GM21576 (cell line): ENCODE measurements at regions not wholly inside any gene's neighbourhood (a gene's known extent, or its start where the extent isn't known, plus 50 kb on each side); places are given as distances from the start of the nearest gene placed in this dataset.

ENCODE experiments used
- ATAC-seq: cut with Tn5 transposase; IDR thresholded peaks from one replicate; pipeline ENCODE4 v1.9.1; 2021; ENCODE audit warnings: mild to moderate bottlenecking, moderate library complexity; ENCODE audit not compliant: unreplicated experiment

GRCh38 chr9:88233091-88233490 is 94.8 kb upstream of the SPATA31C2 start:
- no peak for ATAC-seq

- ATAC-seq, result no peak
These were observed 92.3 kb upstream of the SPATA31C2 start for GRCh38 chr9:88230612-88231011.

- ATAC-seq, result no peak
These were observed 91.2 kb upstream of the SPATA31C2 start for GRCh38 chr9:88229434-88229833.

DNA sequence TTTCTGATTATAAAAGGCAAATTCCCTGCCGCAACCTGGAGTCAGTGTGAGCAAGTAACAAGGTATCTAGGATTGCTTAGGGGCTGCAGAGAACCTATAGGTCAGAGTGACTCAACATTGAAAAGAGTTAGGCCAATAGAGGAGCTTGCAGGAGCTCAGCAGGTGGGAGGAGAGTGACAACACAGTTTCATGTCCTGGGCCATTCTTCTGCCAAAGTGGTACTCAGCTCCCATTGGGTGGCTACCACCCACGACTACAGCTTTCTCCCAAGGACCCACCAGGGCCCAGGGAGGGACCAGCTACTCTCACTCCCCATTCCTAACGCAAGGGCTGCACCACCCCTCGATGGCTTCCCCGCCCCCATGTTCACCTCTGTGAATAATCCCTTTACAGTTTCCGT is 86.7 kb upstream of the SPATA31C2 start:
- ATAC-seq, result no peak

GRCh38 chr9:88221105-88221504 is 82.8 kb upstream of the SPATA31C2 start:
- ATAC-seq, result no peak

DNA sequence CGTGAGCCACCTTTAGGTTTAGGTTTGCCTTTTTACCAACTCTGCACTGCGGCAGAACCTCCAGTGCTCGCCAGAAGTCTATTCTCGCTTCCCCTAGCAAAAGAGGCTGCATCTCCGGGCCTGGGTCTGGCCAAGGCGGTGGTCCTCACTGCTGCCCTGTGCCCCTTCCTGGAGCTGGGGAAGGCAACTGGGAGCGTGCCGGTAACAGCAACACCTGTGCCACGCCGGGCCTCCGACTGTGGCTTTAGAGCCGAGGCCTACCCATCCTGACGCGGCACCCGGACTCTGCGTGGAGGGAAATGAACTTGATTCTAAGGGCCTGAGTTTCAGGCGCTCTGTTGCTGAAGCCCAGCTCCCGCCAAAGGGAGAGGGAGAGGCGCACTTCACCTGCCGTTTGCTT is 82.4 kb upstream of the SPATA31C2 start:
- no peak for ATAC-seq

GRCh38 chr9:88219601-88220000 is 81.3 kb upstream of the SPATA31C2 start:
- no peak for ATAC-seq

DNA sequence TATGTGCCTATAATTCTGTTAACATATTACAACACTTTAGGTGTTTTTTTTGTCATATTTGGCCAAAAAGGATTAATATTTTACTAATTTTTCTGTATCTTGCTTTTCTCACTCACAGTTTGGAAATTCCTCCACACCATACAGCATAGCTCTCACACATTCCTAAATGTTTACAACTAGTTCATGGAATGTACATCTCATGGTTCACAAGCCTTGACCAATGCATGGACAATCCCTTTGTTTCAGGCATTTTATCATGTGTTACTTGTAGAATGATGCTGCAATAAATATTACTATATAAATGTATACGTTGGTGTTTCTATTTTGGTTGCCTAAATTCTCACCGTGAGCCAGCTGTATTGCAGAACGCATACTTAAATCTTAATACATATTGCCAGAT is 80.5 kb upstream of the SPATA31C2 start:
- ATAC-seq, result no peak

GRCh38 chr9:88216126-88216995 is 78.1 kb upstream of the SPATA31C2 start:
- ATAC-seq, result no peak

- ATAC-seq, result no peak
These were observed 77.2 kb upstream of the SPATA31C2 start for GRCh38 chr9:88215196-88216125.

GRCh38 chr9:88202321-88202720 is 64.0 kb upstream of the SPATA31C2 start:
- no peak for ATAC-seq

- ATAC-seq, result no peak
These were observed 60.1 kb upstream of the SPATA31C2 start for GRCh38 chr9:88198341-88198807.

DNA sequence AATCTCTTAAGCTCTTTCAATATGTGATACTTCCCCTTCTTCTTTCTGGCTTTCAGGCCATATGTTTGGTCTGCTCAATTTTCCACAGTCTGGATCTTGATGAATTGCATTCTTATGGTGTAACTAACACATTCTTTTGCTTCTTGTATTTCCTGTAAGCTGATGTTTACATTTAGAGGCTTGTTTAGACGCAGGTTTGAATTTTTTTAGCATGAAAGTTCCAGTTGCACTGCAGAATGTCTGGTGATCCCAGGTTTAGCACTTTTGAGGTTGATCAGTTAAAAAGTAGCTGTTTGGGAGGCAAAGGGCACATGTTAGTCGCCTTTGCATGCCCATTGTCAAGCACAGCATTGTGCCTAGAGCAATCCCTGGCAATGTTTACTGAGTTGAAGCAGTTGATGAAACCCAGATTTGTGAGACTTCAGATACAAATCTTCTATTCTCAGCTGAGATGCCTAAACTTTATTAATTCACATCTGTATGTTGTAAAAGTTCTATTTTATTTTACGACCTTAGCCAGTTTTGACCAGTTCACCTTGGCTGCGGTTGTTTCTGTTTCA is 59.6 kb upstream of the SPATA31C2 start:
- ATAC-seq, result no peak

GRCh38 chr9:88197016-88197415 is 58.7 kb upstream of the SPATA31C2 start:
- no peak for ATAC-seq

DNA sequence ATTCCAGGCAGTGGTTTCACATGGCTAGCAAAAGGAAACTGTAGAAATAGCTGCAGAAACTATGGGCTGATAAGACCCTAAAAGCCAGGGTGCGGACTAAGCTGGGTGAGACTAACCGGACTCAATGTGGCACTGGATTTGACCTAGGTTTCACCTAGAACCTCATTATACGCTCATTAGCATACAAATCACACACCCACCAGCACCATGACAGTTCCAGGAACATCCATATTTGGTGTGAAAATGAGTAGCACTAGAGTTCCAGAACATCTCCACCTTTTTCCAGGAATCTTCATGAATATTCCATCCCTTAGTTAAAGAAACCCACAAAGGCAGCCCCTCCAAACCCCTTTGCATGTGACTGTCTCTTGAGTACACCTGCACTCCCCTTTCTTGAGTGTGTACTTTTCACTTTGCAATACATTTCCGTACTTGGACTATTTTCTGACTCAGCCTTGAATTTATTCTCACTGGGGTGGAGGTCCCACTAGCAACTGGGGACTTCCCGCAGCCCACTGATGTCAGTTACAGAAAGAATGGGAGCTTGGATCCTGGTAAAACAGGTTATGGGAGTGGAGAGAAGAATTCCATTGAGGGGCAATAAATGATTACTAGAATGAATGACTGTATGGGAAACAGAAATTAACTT is 58.0 kb upstream of the SPATA31C2 start:
- ATAC-seq, result no peak

DNA sequence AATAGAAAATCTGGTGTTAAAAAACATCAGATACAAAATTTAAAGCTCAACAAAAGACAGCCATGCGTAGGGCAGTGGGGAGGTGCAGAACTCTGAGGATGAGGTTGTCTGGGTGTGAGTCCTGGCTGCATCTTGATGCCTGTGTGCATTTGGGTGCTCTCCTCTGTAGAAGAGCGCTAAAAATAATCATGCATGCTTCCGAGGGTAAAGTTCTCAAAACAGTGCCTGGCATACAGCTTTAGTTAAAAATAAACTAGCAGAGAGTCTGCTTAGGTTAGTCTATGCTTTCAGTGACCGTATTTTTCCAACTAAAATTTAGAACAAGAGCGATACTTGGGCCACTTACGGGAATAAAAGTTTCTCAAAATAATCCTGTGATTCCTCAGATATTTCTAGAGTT is 55.5 kb upstream of the SPATA31C2 start:
- ATAC-seq, result no peak

GRCh38 chr9:88191456-88191855 is 53.2 kb upstream of the SPATA31C2 start:
- ATAC-seq, result no peak

DNA sequence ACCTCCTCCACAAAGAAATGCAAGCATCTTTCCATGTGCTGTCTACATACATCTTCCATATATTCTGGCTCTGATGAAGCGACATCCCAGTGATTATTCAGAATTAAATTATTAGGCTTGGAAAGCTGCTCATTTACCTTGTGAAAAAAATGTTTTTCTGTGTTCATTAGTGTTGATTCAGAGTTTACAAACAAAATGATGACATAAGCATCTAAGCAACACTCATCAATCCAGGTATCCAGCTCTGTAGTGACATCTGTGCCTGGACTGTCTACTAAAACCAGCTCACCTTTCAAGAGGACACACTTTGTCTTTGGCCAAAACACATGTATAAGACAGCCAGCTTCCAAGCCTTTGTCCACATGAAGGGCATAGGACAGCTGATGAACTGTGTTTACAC is 51.1 kb upstream of the SPATA31C2 start:
- no peak for ATAC-seq
